Erythroblast (primary cell): ENCODE measurements at regions not wholly inside any gene's neighbourhood (a gene's known extent, or its start where the extent isn't known, plus 50 kb on each side); places are given as distances from the start of the nearest gene placed in this dataset.

Experiments
- GATA1 ChIP-seq: IDR thresholded peaks from 2 replicates; pipeline ENCODE4 v1.6.1; 2011; ENCODE audit warnings: low read depth, mild to moderate bottlenecking, control low read depth, low read length, moderate library complexity
- POLR2A ChIP-seq: IDR thresholded peaks from 2 replicates; pipeline ENCODE4 v1.6.1; 2011; ENCODE audit warnings: mild to moderate bottlenecking, low read length

GRCh38 chr15:36067483-36068274 is 511.7 kb upstream of the CDIN1 start:
- no peak for TF ChIP-seq POLR2A
- TF ChIP-seq GATA1: no peak
